ENCODE measurements at regions not wholly inside any gene's neighbourhood (a gene's known extent, or its start where the extent isn't known, plus 50 kb on each side); places are given as distances from the start of the nearest gene placed in this dataset.

- WGBS, result 74% methylated on average over 2 of the region's 2 CpGs
- Histone ChIP-seq H3K27me3 (ENCODE audit: control insufficient read depth in 4 of 4, insufficient read depth in 4 of 4, low read length in 3 of 4) (peaks cover 0 to 4% (median 0%) of the 10 kb centered on the region in 4 donors), H3K4me1 (ENCODE audit: control insufficient read depth in 4 of 4, insufficient read depth in 4 of 4, low read length in 3 of 4) (no peaks in the 10 kb centered on the region), H3K36me3 (ENCODE audit: control insufficient read depth in 4 of 4, insufficient read depth in 3 of 4, low read depth in 1 of 4, low read length in 3 of 4) (no peaks in the 10 kb centered on the region), H3K27ac (ENCODE audit: low read depth in 1 of 2, low read length in 2 of 2) (no peak overlapping the region), H3K9me3 (ENCODE audit: control insufficient read depth in 4 of 4, low read length in 3 of 4) (no peaks in the 10 kb centered on the region), H3K9ac (ENCODE audit: low read depth in 1 of 2, low read length in 2 of 2) (no peak overlapping the region), H3K4me3 (ENCODE audit: low read depth in 1 of 3, low read length in 3 of 3) (no peak overlapping the region)
- TF ChIP-seq JUND (IDR thresholded peaks at IDR 0.05) (no peak), FOXA1 (IDR thresholded peaks at IDR 0.05) (no peak), GABPA (IDR thresholded peaks at IDR 0.05 in 1 of 2, conservative IDR thresholded peaks at IDR 0.05 in 1 of 2) (no peak), TAF1 (conservative IDR thresholded peaks at IDR 0.05) (no peak), FOXA2 (IDR thresholded peaks at IDR 0.05) (no peak), SP1 (IDR thresholded peaks at IDR 0.05) (no peak), RAD21 (IDR thresholded peaks at IDR 0.05) (no peak), HNF4G (IDR thresholded peaks at IDR 0.05) (no peak), YY1 (IDR thresholded peaks at IDR 0.05) (no peak), NR2F2 (IDR thresholded peaks at IDR 0.05) (no peak), CTCF (IDR thresholded peaks at IDR 0.05; ENCODE audit: low read depth, low read length, missing input control) (no peak), EGR1 (IDR thresholded peaks at IDR 0.05; ENCODE audit: low read depth in 2 of 2) (no peak), HNF4A (conservative IDR thresholded peaks at IDR 0.05) (no peak)
- TF ChIP-seq, protein P1, sequence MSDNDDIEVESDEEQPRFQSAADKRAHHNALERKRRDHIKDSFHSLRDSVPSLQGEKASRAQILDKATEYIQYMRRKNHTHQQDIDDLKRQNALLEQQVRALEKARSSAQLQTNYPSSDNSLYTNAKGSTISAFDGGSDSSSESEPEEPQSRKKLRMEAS (IDR thresholded peaks at IDR 0.05), result no peak
- TF ChIP-seq, protein P2, sequence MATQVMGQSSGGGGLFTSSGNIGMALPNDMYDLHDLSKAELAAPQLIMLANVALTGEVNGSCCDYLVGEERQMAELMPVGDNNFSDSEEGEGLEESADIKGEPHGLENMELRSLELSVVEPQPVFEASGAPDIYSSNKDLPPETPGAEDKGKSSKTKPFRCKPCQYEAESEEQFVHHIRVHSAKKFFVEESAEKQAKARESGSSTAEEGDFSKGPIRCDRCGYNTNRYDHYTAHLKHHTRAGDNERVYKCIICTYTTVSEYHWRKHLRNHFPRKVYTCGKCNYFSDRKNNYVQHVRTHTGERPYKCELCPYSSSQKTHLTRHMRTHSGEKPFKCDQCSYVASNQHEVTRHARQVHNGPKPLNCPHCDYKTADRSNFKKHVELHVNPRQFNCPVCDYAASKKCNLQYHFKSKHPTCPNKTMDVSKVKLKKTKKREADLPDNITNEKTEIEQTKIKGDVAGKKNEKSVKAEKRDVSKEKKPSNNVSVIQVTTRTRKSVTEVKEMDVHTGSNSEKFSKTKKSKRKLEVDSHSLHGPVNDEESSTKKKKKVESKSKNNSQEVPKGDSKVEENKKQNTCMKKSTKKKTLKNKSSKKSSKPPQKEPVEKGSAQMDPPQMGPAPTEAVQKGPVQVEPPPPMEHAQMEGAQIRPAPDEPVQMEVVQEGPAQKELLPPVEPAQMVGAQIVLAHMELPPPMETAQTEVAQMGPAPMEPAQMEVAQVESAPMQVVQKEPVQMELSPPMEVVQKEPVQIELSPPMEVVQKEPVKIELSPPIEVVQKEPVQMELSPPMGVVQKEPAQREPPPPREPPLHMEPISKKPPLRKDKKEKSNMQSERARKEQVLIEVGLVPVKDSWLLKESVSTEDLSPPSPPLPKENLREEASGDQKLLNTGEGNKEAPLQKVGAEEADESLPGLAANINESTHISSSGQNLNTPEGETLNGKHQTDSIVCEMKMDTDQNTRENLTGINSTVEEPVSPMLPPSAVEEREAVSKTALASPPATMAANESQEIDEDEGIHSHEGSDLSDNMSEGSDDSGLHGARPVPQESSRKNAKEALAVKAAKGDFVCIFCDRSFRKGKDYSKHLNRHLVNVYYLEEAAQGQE (IDR thresholded peaks at IDR 0.05), result no peak
- no peak for DNase-seq (ENCODE audit: low spot score)
These were observed 589.5 kb upstream of the CADM1 start for GRCh38 chr11:116093481-116094270.

- WGBS, result 73% methylated on average over 7 of the region's 7 CpGs
These were observed 588.9 kb upstream of the CADM1 start for GRCh38 chr11:116093065-116093464.

More at GRCh38 chr11:116093065-116093464, 588.9 kb upstream of the CADM1 start:
- Histone ChIP-seq H3K4me1 (ENCODE audit: control insufficient read depth in 4 of 4, insufficient read depth in 4 of 4, low read length in 3 of 4) (no peaks in the 10 kb centered on the region), H3K9me3 (ENCODE audit: control insufficient read depth in 4 of 4, low read length in 3 of 4) (no peaks in the 10 kb centered on the region), H3K4me3 (ENCODE audit: low read depth in 1 of 3, low read length in 3 of 3) (no peak overlapping the region), H3K9ac (ENCODE audit: low read depth in 1 of 2, low read length in 2 of 2) (no peak overlapping the region), H3K36me3 (ENCODE audit: control insufficient read depth in 4 of 4, insufficient read depth in 3 of 4, low read depth in 1 of 4, low read length in 3 of 4) (no peaks in the 10 kb centered on the region), H3K27me3 (ENCODE audit: control insufficient read depth in 4 of 4, insufficient read depth in 4 of 4, low read length in 3 of 4) (peaks cover 0 to 4% (median 0%) of the 10 kb centered on the region in 4 donors), H3K27ac (ENCODE audit: low read depth in 1 of 2, low read length in 2 of 2) (no peak overlapping the region)
- DNase-seq (ENCODE audit: low spot score), result no peak
- TF ChIP-seq GABPA (IDR thresholded peaks at IDR 0.05 in 1 of 2, conservative IDR thresholded peaks at IDR 0.05 in 1 of 2), result no peak
- TF ChIP-seq, protein P3, sequence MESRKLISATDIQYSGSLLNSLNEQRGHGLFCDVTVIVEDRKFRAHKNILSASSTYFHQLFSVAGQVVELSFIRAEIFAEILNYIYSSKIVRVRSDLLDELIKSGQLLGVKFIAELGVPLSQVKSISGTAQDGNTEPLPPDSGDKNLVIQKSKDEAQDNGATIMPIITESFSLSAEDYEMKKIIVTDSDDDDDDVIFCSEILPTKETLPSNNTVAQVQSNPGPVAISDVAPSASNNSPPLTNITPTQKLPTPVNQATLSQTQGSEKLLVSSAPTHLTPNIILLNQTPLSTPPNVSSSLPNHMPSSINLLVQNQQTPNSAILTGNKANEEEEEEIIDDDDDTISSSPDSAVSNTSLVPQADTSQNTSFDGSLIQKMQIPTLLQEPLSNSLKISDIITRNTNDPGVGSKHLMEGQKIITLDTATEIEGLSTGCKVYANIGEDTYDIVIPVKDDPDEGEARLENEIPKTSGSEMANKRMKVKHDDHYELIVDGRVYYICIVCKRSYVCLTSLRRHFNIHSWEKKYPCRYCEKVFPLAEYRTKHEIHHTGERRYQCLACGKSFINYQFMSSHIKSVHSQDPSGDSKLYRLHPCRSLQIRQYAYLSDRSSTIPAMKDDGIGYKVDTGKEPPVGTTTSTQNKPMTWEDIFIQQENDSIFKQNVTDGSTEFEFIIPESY (IDR thresholded peaks at IDR 0.05), result no peak
- TF ChIP-seq NR2F2 (IDR thresholded peaks at IDR 0.05), result no peak
- no peak for TF ChIP-seq YY1 (IDR thresholded peaks at IDR 0.05)
- TF ChIP-seq, protein P2 (IDR thresholded peaks at IDR 0.05), result no peak
- no peak for TF ChIP-seq SP1 (IDR thresholded peaks at IDR 0.05)
